Activated CD4-positive, alpha-beta T cell treated with anti-CD3 and anti-CD28 coated beads, Interleukin-10, Interleukin-2, amounts not matched to agents 100 ng/mL and 50 ng/mL, durations not matched to agents 16 hours and 8 hours (primary cell): ENCODE measurements at regions not wholly inside any gene's neighbourhood (a gene's known extent, or its start where the extent isn't known, plus 50 kb on each side); places are given as distances from the start of the nearest gene placed in this dataset.
A peak's percentile ranks its signal among the peaks of the same experiment; 100 is the strongest.
"Not testable (repeated sequence)": the region's sequence is repeated elsewhere in the genome, so short reads cannot be mapped to it uniquely, and the experiment has no call there.

ENCODE experiments used
- DNase-seq: peaks from one replicate; pipeline ENCODE4 v3.0.0-alpha.2; 2020

- DNase-seq: no peak
Measured at GRCh38 chr12:127480775-127481314, 786.1 kb upstream of the TMEM132C start.

- DNase-seq: no peak
Measured at GRCh38 chr12:127482950-127483349, 784.0 kb upstream of the TMEM132C start.

DNA sequence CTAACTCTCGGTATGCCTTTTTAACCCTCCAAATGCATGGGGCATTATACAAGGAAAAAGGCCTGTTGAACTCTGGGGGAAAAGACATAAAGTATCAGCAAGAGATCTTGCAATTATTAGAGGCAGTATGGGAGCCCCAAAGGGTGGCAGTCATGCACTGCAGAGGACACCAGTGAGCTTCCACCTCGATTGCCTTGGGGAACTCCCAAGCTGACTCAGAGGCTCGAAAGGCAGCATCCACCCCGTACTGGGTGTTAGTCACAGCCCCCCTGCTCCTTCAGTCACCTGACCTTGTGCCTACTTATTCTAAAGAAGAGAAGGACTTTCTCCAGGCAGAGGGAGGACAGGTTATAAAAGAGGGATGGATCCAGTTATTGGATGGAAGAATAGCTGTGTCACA, 781.4 kb upstream of the TMEM132C start:
- peak; percentile 67 for DNase-seq

DNA sequence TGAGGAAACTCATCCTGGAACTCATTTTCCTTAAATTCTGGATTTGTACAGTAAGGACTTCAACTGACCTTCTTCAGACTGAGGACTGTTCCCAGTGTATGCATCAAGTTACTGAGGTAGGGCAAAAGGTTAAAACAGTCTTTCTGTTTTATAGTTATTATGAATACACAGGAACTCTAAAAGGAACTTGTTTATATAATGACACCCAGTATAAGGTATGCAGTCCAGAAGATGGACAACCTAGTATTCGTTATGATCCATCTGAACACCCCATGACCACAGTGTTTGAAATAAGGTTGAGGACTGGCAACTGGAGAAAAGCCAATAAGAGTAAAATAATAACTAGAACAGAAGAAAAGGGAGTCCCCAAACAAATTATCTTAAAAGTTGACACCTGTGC, 779.9 kb upstream of the TMEM132C start:
- DNase-seq: no peak

DNA sequence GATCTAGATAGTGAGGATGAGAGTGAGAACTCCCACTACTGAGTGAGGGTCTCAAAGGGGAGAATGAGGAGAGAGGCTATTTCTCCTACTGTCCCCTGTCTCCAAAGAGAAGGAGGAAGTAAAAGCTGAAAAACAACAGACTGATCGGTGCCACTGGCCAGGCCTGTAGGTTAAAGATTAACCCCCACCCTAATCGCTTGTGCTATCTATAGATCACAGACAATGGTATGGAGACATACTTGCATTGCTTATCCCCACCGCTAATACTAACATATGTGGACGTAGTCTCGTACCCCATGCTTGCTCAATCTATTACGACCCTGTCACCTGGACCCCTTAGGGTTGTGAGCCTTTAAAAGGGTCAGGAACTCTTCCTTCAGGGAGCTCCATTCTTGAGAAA, 777.9 kb upstream of the TMEM132C start:
- DNase-seq: no peak

- DNase-seq: no peak
Measured at GRCh38 chr12:127494961-127495915, 771.7 kb upstream of the TMEM132C start.

DNA sequence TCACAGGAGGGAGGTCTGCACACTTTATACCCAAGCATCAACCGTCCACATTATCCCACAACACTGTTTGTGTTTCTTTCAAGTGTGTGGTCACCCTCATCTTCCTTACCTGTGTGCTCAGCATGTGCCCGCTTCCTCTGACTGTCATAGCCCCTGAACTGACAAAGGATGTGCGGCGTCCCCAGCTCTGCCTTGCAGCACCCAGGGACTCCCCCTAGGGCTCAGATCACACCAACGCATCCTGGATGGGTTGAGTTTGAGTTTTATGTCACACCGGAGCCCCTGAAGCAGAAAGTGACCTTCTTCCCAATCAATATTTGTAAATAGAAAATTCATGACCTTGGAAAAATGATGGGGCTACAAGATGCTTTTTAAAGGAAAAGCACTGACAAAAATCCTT, 770.7 kb upstream of the TMEM132C start:
- DNase-seq: no peak

GRCh38 chr12:127500512-127501035, 766.4 kb upstream of the TMEM132C start:
- DNase-seq: no peak

DNA sequence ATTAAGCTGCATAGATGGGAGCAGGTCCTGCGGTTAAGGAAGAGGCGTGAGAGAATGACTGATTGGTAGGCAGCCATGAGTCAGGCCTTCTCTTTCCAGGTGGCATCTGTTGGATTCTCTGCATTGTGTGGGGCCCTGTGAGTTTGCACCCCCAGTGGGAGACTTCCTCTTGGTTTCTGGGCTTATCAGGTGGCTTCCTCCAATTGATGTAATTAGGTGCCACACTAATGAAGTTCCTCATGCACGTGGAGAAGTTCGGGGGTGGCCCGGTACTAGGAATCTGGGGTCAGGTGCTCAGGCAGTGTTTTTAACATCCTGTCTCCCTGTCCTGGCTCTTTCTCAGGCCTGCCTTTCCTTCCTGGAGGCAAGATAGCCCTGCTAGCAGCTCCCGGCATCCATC, 765.1 kb upstream of the TMEM132C start:
- DNase-seq: no peak

- DNase-seq: no peak
Measured at GRCh38 chr12:127503246-127503645, 763.7 kb upstream of the TMEM132C start.

DNA sequence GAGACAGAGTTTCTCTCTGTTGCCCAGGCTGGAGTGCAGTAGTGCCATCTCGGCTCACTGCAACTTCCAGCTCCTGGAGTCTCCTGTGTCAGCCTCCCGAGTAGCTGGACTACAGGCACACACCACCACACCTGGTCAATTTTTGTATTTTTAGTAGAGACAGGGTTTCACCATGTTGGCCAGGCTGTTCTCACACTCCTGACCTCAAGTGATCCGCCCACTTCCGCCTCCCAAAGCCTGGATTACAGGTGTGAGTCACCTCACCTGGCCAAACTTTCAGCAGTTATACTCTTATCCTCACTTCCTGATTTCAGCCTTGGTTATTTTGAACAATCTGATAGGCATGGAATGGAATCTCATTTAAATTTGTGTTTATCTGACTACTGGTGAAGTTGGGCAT, 763.0 kb upstream of the TMEM132C start:
- DNase-seq: not testable (repeated sequence)

GRCh38 chr12:127504874-127505273, 762.1 kb upstream of the TMEM132C start:
- no peak for DNase-seq

GRCh38 chr12:127507341-127507740, 759.6 kb upstream of the TMEM132C start:
- DNase-seq: no peak

GRCh38 chr12:127509066-127509778, 757.7 kb upstream of the TMEM132C start:
- DNase-seq: peak; percentile 8

GRCh38 chr12:127515941-127516340, 751.0 kb upstream of the TMEM132C start:
- no peak for DNase-seq

GRCh38 chr12:127516467-127516866, 750.5 kb upstream of the TMEM132C start:
- DNase-seq: no peak

GRCh38 chr12:127519779-127520178, 747.2 kb upstream of the TMEM132C start:
- DNase-seq: peak; percentile 59

GRCh38 chr12:127526925-127527324, 740.0 kb upstream of the TMEM132C start:
- DNase-seq: no peak

- no peak for DNase-seq
Measured at GRCh38 chr12:127528551-127528950, 738.4 kb upstream of the TMEM132C start.

GRCh38 chr12:127531542-127531941, 735.4 kb upstream of the TMEM132C start:
- DNase-seq: no peak

- no peak for DNase-seq
Measured at GRCh38 chr12:127533353-127533752, 733.6 kb upstream of the TMEM132C start.

DNA sequence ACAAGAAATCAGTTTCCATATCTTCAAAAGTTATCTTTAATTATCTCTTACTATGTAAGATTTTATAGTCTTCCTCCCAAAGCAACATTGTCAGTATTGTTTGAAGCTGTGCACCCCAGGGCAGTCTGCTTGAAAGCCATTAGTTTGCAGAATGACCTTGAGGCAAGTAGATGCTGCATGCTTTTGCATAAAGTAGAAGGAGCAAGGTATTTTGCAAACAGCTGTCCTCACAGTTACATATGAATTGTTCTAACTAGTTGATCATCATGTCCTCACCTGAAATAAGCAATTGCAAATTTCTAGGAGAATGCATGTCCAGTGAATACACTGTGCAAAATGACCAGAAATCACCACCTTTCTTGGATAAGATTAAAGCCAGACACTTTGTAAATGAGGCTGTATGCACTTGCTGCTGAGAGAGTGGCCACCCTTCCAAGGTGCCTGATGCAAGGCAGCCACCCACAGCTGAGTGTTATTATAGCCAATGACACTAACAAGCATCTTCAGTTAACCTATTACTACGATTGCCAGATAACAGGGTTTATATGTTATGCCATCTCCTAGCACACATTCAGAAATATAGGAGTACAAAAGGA, 730.0 kb upstream of the TMEM132C start:
- no peak for DNase-seq

DNA sequence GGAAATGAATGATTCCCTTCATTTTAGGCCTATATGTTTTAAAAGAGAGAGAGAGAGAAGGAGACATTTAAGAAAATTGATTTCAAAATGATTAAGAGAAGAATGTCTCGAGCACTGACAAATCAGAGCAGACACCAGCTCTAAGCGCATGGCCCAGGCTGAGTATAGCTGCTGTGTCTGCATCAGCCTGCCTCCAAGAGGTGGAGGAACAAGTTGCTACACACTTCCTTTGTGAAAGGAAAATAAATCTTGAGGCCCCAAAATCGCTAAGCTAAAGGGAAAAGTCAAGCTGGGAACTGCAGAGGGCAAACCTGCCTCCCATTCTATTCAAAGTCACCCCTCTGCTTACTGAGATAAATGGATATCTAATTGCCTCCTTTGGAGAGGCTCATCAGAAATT, 728.7 kb upstream of the TMEM132C start:
- DNase-seq: no peak
